Astrocyte (in vitro differentiated cells and primary cell): ENCODE measurements at regions not wholly inside any gene's neighbourhood (a gene's known extent, or its start where the extent isn't known, plus 50 kb on each side); places are given as distances from the start of the nearest gene placed in this dataset.
A peak's percentile ranks its signal among the peaks of the same experiment; 100 is the strongest.

Experiments used
- DNase-seq: peaks from one replicate; pipeline ENCODE4 v3.0.0-alpha.2; 2010; ENCODE audit warnings: low read depth
- FAIRE-seq: peaks from 2 replicates; lab custom pipeline; 2011; peaks lifted over from hg19 to GRCh38; lab: Jason Lieb, UNC
- H2AFZ ChIP-seq: 2 replicates; pipeline ENCODE4 v1.6.0; 2012; ENCODE audit warnings: low read depth, low read length, inconsistent platforms
- H3K27ac ChIP-seq: 2 replicates; pipeline ENCODE4 v1.5.1; 2011; ENCODE audit warnings: low read depth, low read length, inconsistent platforms
- H3K27me3 ChIP-seq: 2 replicates; pipeline ENCODE4 v1.6.0; 2011; ENCODE audit warnings: low read length, inconsistent platforms; ENCODE audit not compliant: insufficient read depth
- H3K36me3 ChIP-seq: 2 replicates; pipeline ENCODE4 v1.5.1; 2011; ENCODE audit warnings: low read length, inconsistent platforms; ENCODE audit not compliant: insufficient read depth
- H3K4me1 ChIP-seq: 2 replicates; pipeline ENCODE4 v1.5.1; 2011; ENCODE audit warnings: low read length, inconsistent platforms; ENCODE audit not compliant: insufficient read depth
- H3K4me2 ChIP-seq: 2 replicates; pipeline ENCODE4 v1.6.0; 2012; ENCODE audit warnings: low read length, inconsistent platforms
- H3K4me3 ChIP-seq: 2 replicates; pipeline ENCODE4 v1.5.1; 2011; ENCODE audit warnings: low read depth, mild to moderate bottlenecking, low read length, inconsistent platforms; ENCODE audit not compliant: insufficient read depth
- H3K79me2 ChIP-seq: 2 replicates; pipeline ENCODE4 v1.6.0; 2012; ENCODE audit warnings: mild to moderate bottlenecking, low read length, inconsistent platforms; ENCODE audit not compliant: insufficient read depth
- H3K9ac ChIP-seq: 2 replicates; pipeline ENCODE4 v1.6.0; 2012; ENCODE audit warnings: mild to moderate bottlenecking, low read length, inconsistent platforms
- H3K9me3 ChIP-seq: 2 replicates; pipeline ENCODE4 v1.5.1; 2012; ENCODE audit warnings: low read depth, mild to moderate bottlenecking, low read length, inconsistent platforms; ENCODE audit not compliant: insufficient read depth
- H4K20me1 ChIP-seq: 2 replicates; pipeline ENCODE4 v1.6.0; 2012; ENCODE audit warnings: low read length, inconsistent platforms; ENCODE audit not compliant: insufficient read depth
- H3K27ac Mint-ChIP-seq: one replicate; pipeline ENCODE4 v1.8.0; 2021; ENCODE audit warnings: mild to moderate bottlenecking, mixed read lengths; ENCODE audit not compliant: unreplicated experiment
- H3K27me3 Mint-ChIP-seq: one replicate; pipeline ENCODE4 v1.8.0; 2021; ENCODE audit warnings: low read depth, mixed read lengths; ENCODE audit not compliant: unreplicated experiment
- H3K36me3 Mint-ChIP-seq: one replicate; pipeline ENCODE4 v1.8.0; 2021; ENCODE audit warnings: low read depth, mixed read lengths; ENCODE audit not compliant: unreplicated experiment
- H3K4me1 Mint-ChIP-seq: one replicate; pipeline ENCODE4 v1.8.0; 2021; ENCODE audit warnings: low read depth, mixed read lengths; ENCODE audit not compliant: unreplicated experiment
- H3K4me3 Mint-ChIP-seq: one replicate; pipeline ENCODE4 v1.8.0; 2021; ENCODE audit warnings: mild to moderate bottlenecking, moderate library complexity, mixed read lengths; ENCODE audit not compliant: unreplicated experiment
- H3K9me3 Mint-ChIP-seq: one replicate; pipeline ENCODE4 v1.8.0; 2021; ENCODE audit warnings: mild to moderate bottlenecking, mixed read lengths; ENCODE audit not compliant: unreplicated experiment
- EZH2 ChIP-seq: IDR thresholded peaks from 2 replicates; pipeline ENCODE4 v1.6.1; 2012; ENCODE audit warnings: mild to moderate bottlenecking, low read length, inconsistent platforms; ENCODE audit not compliant: insufficient read depth
- TF ChIP-seq, protein P1 (sequence below): IDR thresholded peaks from 2 replicates; pipeline ENCODE4 v1.5.1; 2011; ENCODE audit warnings: low read depth, mild to moderate bottlenecking, inconsistent platforms, low read length, moderate library complexity; ENCODE audit not compliant: insufficient read depth

GRCh38 chr2:103808814-103809213, 1045.1 kb upstream of the POU3F3 start:
- H3K27ac Mint-ChIP-seq: no peak overlapping the region
- DNase-seq (no peak), FAIRE-seq (no peak)
- H3K4me3 ChIP-seq: no peak overlapping the region
- H4K20me1 ChIP-seq: no peaks in the 10 kb centered on the region
- no peak overlapping the region for H3K9ac ChIP-seq
- no peaks in the 10 kb centered on the region for H3K27me3 ChIP-seq
- H3K4me3 Mint-ChIP-seq: no peak overlapping the region
- H3K4me2 ChIP-seq: no peak overlapping the region
- TF ChIP-seq, protein P1, sequence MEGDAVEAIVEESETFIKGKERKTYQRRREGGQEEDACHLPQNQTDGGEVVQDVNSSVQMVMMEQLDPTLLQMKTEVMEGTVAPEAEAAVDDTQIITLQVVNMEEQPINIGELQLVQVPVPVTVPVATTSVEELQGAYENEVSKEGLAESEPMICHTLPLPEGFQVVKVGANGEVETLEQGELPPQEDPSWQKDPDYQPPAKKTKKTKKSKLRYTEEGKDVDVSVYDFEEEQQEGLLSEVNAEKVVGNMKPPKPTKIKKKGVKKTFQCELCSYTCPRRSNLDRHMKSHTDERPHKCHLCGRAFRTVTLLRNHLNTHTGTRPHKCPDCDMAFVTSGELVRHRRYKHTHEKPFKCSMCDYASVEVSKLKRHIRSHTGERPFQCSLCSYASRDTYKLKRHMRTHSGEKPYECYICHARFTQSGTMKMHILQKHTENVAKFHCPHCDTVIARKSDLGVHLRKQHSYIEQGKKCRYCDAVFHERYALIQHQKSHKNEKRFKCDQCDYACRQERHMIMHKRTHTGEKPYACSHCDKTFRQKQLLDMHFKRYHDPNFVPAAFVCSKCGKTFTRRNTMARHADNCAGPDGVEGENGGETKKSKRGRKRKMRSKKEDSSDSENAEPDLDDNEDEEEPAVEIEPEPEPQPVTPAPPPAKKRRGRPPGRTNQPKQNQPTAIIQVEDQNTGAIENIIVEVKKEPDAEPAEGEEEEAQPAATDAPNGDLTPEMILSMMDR: no peak
- no peak for TF ChIP-seq EZH2
- H3K4me1 Mint-ChIP-seq: peaks cover 4% of the 10 kb centered on the region
- H3K4me1 ChIP-seq: no peaks in the 10 kb centered on the region
- H3K9me3 ChIP-seq: no peaks in the 10 kb centered on the region
- no peak overlapping the region for H3K27ac ChIP-seq
- no peaks in the 10 kb centered on the region for H3K9me3 Mint-ChIP-seq
- no peak overlapping the region for H2AFZ ChIP-seq
- H3K36me3 Mint-ChIP-seq: no peaks in the 10 kb centered on the region
- no peaks in the 10 kb centered on the region for H3K79me2 ChIP-seq
- H3K36me3 ChIP-seq: no peaks in the 10 kb centered on the region
- no peaks in the 10 kb centered on the region for H3K27me3 Mint-ChIP-seq

DNA sequence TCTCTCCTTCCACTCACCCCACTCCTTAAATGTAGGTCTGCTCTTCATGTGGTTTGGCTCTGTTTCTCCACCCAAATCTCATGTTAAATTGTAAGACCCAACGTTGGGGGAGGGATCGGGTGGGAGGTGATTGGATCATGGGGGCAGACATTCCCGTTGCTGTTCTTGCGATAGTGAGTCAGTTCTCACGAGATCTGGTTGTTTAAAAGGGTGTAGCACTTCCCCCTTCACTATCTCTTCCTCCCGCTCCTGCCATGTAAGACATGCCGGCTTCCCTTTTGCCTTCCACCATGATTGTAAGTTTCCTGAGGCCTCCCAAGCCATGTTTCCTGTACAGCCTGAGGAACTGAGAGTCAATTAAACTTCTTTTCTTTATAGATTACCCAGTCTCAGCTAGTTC, 1044.5 kb upstream of the POU3F3 start:
- Mint-ChIP-seq H3K4me3 (no peak overlapping the region), H3K4me1 (peaks cover 4% of the 10 kb centered on the region), H3K36me3 (no peaks in the 10 kb centered on the region), H3K27me3 (no peaks in the 10 kb centered on the region), H3K9me3 (no peaks in the 10 kb centered on the region), H3K27ac (no peak overlapping the region)
- H3K27ac ChIP-seq: no peak overlapping the region
- no peaks in the 10 kb centered on the region for H3K9me3 ChIP-seq
- no peak for DNase-seq
- H3K27me3 ChIP-seq: no peaks in the 10 kb centered on the region
- FAIRE-seq: no peak
- H3K4me2 ChIP-seq: no peak overlapping the region
- TF ChIP-seq, protein P1: no peak
- no peak for TF ChIP-seq EZH2
- no peak overlapping the region for H2AFZ ChIP-seq
- no peaks in the 10 kb centered on the region for H3K4me1 ChIP-seq
- no peak overlapping the region for H3K9ac ChIP-seq
- no peaks in the 10 kb centered on the region for H3K79me2 ChIP-seq
- H4K20me1 ChIP-seq: no peaks in the 10 kb centered on the region
- H3K36me3 ChIP-seq: no peaks in the 10 kb centered on the region
- H3K4me3 ChIP-seq: no peak overlapping the region

- peaks cover 4% of the 10 kb centered on the region for H3K4me1 Mint-ChIP-seq
- DNase-seq: peak; percentile 10
- H3K9me3 Mint-ChIP-seq: no peaks in the 10 kb centered on the region
Observed at GRCh38 chr2:103809941-103810441, 1043.9 kb upstream of the POU3F3 start.

More at GRCh38 chr2:103809941-103810441, 1043.9 kb upstream of the POU3F3 start:
- no peaks in the 10 kb centered on the region for H4K20me1 ChIP-seq
- Mint-ChIP-seq H3K36me3 (no peaks in the 10 kb centered on the region), H3K27me3 (no peaks in the 10 kb centered on the region), H3K4me3 (no peak overlapping the region), H3K27ac (no peak overlapping the region)
- peak overlapping the region; percentile 11 for H3K4me2 ChIP-seq
- no peaks in the 10 kb centered on the region for H3K9me3 ChIP-seq
- H3K27ac ChIP-seq: no peak overlapping the region
- no peak overlapping the region for H3K9ac ChIP-seq
- H3K4me3 ChIP-seq: no peak overlapping the region
- no peaks in the 10 kb centered on the region for H3K36me3 ChIP-seq
- no peaks in the 10 kb centered on the region for H3K79me2 ChIP-seq
- no peak for FAIRE-seq
- peak overlapping the region; percentile 18 for H2AFZ ChIP-seq
- H3K4me1 ChIP-seq: no peaks in the 10 kb centered on the region
- H3K27me3 ChIP-seq: no peaks in the 10 kb centered on the region
- no peak for TF ChIP-seq EZH2
- TF ChIP-seq, protein P1: no peak
